H1 (cell line): ENCODE measurements at regions not wholly inside any gene's neighbourhood (a gene's known extent, or its start where the extent isn't known, plus 50 kb on each side); places are given as distances from the start of the nearest gene placed in this dataset.

Source experiments
- ATF2 ChIP-seq: IDR thresholded peaks from 2 replicates; pipeline ENCODE4 v1.6.1; 2012; ENCODE audit warnings: low read length, inconsistent platforms
- CTBP2 ChIP-seq: IDR thresholded peaks from 2 replicates; pipeline ENCODE4 v1.7.0; 2011; ENCODE audit warnings: borderline replicate concordance, mild to moderate bottlenecking, moderate library complexity, mixed read lengths, low read length; ENCODE audit not compliant: insufficient read depth, insufficient read length
- HDAC2 ChIP-seq, 2 experiments: fragments of 300-600 bp in 1 of 2; sonication (generic) in 1 of 2; IDR thresholded peaks; 2 replicates each; pipeline ENCODE4 v1.6.1; 2011 to 2012; ENCODE audit warnings: low read depth in 2 of 2, low read length in 2 of 2, mild to moderate bottlenecking in 2 of 2, moderate library complexity in 2 of 2, borderline replicate concordance in 1 of 2, inconsistent platforms in 1 of 2

GRCh38 chr1:54459140-54459539, 52.9 kb upstream of the SSBP3 start (continued):
- TF ChIP-seq HDAC2 (IDR thresholded peaks at IDR 0.05; ENCODE audit: borderline replicate concordance in 1 of 2, low read depth in 2 of 2, low read length in 2 of 2) (no peak), ATF2 (no peak), CTBP2 (no peak)
